ENCODE measurements at regions not wholly inside any gene's neighbourhood (a gene's known extent, or its start where the extent isn't known, plus 50 kb on each side); places are given as distances from the start of the nearest gene placed in this dataset.

DNA sequence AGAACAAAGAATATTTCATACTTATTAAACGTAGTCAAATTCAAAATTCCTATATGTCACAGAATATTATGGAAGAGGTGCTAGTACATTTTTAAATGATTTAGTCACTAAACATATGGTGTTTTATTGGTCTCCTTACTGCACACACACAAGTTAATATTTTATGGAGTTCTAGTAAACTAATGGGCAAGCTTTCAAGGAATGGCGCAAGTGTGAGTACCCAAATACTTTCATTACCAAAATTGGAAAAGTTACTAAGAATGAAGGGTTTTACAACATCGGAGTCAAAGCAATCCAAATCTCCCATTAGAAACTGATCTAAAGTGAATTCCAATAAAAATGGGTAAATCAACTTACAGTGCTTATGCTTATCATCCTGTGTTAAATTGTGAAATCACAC is 921.9 kb downstream of the ADGRL2 start:
- no peak for DNase-seq
- no peak overlapping the region for H3K27ac ChIP-seq
- H3K36me3 ChIP-seq (replicated peaks in 1 of 2) = no peaks in the 10 kb centered on the region
- no peak overlapping the region for H3K4me3 ChIP-seq
- no peaks in the 10 kb centered on the region for H3K9me3 ChIP-seq (replicated peaks in 1 of 3)
- no peaks in the 10 kb centered on the region for H3K4me1 ChIP-seq (replicated peaks in 1 of 2)
- intact Hi-C loops (cut with DNase I) = no loop called here
- WGBS, 4 donors = 89 to 94% (median 91%) methylated on average over 3 of the region's 3 CpGs
- no peaks in the 10 kb centered on the region for H3K27me3 ChIP-seq
- TF ChIP-seq POLR2A (IDR thresholded peaks at IDR 0.05) = no peak
- TF ChIP-seq, protein P1, sequence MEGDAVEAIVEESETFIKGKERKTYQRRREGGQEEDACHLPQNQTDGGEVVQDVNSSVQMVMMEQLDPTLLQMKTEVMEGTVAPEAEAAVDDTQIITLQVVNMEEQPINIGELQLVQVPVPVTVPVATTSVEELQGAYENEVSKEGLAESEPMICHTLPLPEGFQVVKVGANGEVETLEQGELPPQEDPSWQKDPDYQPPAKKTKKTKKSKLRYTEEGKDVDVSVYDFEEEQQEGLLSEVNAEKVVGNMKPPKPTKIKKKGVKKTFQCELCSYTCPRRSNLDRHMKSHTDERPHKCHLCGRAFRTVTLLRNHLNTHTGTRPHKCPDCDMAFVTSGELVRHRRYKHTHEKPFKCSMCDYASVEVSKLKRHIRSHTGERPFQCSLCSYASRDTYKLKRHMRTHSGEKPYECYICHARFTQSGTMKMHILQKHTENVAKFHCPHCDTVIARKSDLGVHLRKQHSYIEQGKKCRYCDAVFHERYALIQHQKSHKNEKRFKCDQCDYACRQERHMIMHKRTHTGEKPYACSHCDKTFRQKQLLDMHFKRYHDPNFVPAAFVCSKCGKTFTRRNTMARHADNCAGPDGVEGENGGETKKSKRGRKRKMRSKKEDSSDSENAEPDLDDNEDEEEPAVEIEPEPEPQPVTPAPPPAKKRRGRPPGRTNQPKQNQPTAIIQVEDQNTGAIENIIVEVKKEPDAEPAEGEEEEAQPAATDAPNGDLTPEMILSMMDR (IDR thresholded peaks at IDR 0.05) = no peak

DNA sequence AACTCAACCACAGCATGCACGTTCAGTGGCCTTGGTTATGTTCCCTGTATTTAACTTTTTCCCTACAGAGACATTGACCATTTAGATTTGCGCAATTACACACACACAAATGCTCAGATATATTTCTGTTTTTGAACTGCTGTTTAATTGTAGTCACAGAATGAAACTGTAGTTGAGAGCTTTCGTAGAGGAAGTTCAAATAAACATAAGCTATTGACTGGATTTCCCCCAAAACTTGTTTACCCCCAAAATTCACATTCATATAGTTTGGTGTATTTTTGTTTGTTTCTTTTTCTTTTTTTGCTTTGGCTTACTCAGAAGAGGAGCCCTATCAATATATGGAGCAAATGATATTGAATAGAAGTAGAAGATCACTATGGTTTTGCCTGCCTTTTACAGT is 921.0 kb downstream of the ADGRL2 start:
- Histone ChIP-seq H3K4me1 (replicated peaks in 1 of 2) (no peaks in the 10 kb centered on the region), H3K9me3 (replicated peaks in 1 of 3) (no peaks in the 10 kb centered on the region), H3K36me3 (replicated peaks in 1 of 2) (no peaks in the 10 kb centered on the region), H3K27ac (no peak overlapping the region), H3K4me3 (no peak overlapping the region), H3K27me3 (no peaks in the 10 kb centered on the region)
- intact Hi-C loops (cut with DNase I) = no loop called here
- TF ChIP-seq, protein P1 (IDR thresholded peaks at IDR 0.05) = no peak
- TF ChIP-seq POLR2A (IDR thresholded peaks at IDR 0.05) = no peak
- no peak for DNase-seq
- 55 to 89% (median 66%) methylated on average over 3 of the region's 3 CpGs for WGBS, 4 donors

DNA sequence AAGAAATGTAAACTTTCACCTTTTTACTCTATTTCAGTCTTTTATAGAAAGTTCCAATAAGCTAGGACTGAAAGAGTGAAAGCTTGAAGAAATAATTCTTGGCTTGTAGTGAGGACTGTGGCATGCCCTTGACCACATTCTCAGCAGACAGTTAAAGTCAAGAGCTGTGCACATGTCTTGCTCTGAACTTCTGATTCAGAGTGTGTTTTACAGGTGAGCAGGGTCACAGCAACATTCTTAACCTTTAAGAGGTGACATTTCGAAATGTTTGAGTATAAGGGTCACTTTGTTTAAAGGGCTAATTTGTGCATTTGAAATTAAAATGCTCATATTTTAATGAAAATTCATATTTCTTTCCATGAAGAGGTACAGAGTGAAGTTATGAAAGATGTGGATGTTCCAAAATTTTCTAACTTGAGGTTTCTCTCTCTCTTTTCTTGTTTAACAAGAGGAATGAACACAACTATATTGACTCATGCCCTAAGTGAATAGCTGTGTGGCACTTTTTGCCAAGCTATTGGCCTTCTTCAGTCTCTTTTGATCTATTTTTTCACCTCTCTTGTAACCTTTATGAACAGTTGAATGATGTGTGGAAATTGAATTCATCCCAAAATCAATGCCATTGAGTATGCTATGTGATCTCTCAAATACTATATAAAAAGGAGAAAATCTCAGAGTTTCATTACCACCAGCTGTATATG is 918.1 kb downstream of the ADGRL2 start:
- 69 to 79% (median 76%) methylated on average over 1 of the region's 1 CpG for WGBS, 4 donors
- no peaks in the 10 kb centered on the region for H3K4me1 ChIP-seq (replicated peaks in 1 of 2)
- TF ChIP-seq POLR2A (IDR thresholded peaks at IDR 0.05) = no peak
- TF ChIP-seq, protein P1 (IDR thresholded peaks at IDR 0.05) = no peak
- DNase-seq = no peak
- no peaks in the 10 kb centered on the region for H3K9me3 ChIP-seq (replicated peaks in 1 of 3)
- intact Hi-C loops (cut with DNase I) = no loop called here
- H3K4me3 ChIP-seq = no peak overlapping the region
- H3K27ac ChIP-seq = no peak overlapping the region
- no peaks in the 10 kb centered on the region for H3K36me3 ChIP-seq (replicated peaks in 1 of 2)
- H3K27me3 ChIP-seq = no peaks in the 10 kb centered on the region

DNA sequence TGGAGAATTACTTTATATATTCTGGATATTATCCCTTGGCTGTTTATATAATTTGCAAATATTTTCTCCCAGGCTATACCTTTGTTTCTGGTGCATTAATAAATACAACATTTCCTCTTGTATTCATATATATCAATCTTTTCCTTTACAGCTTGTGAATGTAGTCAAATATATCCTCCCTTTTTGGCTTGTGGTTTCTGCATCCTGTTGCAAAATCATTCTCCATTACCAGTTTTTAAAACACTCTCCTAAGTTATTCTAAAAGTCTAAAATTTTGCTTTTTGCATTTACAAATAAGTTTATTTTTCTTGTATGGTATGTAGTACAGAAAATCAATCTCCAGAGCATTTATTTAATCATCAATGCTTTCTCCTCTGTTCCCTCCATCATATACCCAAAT is 909.4 kb downstream of the ADGRL2 start:
- Histone ChIP-seq H3K4me1 (replicated peaks in 1 of 2) (no peaks in the 10 kb centered on the region), H3K36me3 (replicated peaks in 1 of 2) (no peaks in the 10 kb centered on the region), H3K27ac (no peak overlapping the region), H3K9me3 (replicated peaks in 1 of 3) (no peaks in the 10 kb centered on the region), H3K27me3 (no peaks in the 10 kb centered on the region), H3K4me3 (no peak overlapping the region)
- no peak for DNase-seq
- intact Hi-C loops (cut with DNase I) = no loop called here
- TF ChIP-seq, protein P1 (IDR thresholded peaks at IDR 0.05) = no peak
- TF ChIP-seq POLR2A (IDR thresholded peaks at IDR 0.05) = no peak

Data from adrenal gland (tissue), 9 donors.